ENCODE measurements at regions not wholly inside any gene's neighbourhood (a gene's known extent, or its start where the extent isn't known, plus 50 kb on each side); places are given as distances from the start of the nearest gene placed in this dataset.
"Not testable (repeated sequence)": the region's sequence is repeated elsewhere in the genome, so short reads cannot be mapped to it uniquely, and the experiment has no call there.

GRCh38 chr1:30101016-30101415 is 622.4 kb downstream of the MATN1 start:
- TF ChIP-seq POLR2A (IDR thresholded peaks at IDR 0.05; ENCODE audit: low read depth, low read length) (no peak), TAF1 (IDR thresholded peaks at IDR 0.05; ENCODE audit: borderline replicate concordance, low read depth, low read length) (no peak), POLR2AphosphoS5 (IDR thresholded peaks at IDR 0.05; ENCODE audit: low read depth, low read length) (no peak)
- DNase-seq (ENCODE audit: insufficient read length) (no peak), FAIRE-seq (no peak)

GRCh38 chr1:30100524-30100862 is 622.9 kb downstream of the MATN1 start:
- no peak for FAIRE-seq
- no peak for DNase-seq (ENCODE audit: insufficient read length)
- TF ChIP-seq POLR2AphosphoS5 (IDR thresholded peaks at IDR 0.05; ENCODE audit: low read depth, low read length) (no peak), POLR2A (IDR thresholded peaks at IDR 0.05; ENCODE audit: low read depth, low read length) (no peak), TAF1 (IDR thresholded peaks at IDR 0.05; ENCODE audit: borderline replicate concordance, low read depth, low read length) (no peak)

- no peak for TF ChIP-seq POLR2A (IDR thresholded peaks at IDR 0.05; ENCODE audit: low read depth, low read length)
- no peak for TF ChIP-seq TAF1 (IDR thresholded peaks at IDR 0.05; ENCODE audit: borderline replicate concordance, low read depth, low read length)
- no peak for TF ChIP-seq POLR2AphosphoS5 (IDR thresholded peaks at IDR 0.05; ENCODE audit: low read depth, low read length)
- DNase-seq (ENCODE audit: insufficient read length) (no peak), FAIRE-seq (no peak)
Measured at GRCh38 chr1:30099587-30100523, 623.5 kb downstream of the MATN1 start.

GRCh38 chr1:30097851-30098250 is 625.5 kb downstream of the MATN1 start:
- not testable (repeated sequence) for FAIRE-seq; DNase-seq (ENCODE audit: insufficient read length)

- TF ChIP-seq POLR2A (IDR thresholded peaks at IDR 0.05; ENCODE audit: low read depth, low read length) (no peak), TAF1 (IDR thresholded peaks at IDR 0.05; ENCODE audit: borderline replicate concordance, low read depth, low read length) (no peak), POLR2AphosphoS5 (IDR thresholded peaks at IDR 0.05; ENCODE audit: low read depth, low read length) (no peak)
- FAIRE-seq: no peak
- DNase-seq (ENCODE audit: insufficient read length): no peak
Measured at GRCh38 chr1:30095451-30096025, 627.8 kb downstream of the MATN1 start.

- TF ChIP-seq TAF1 (IDR thresholded peaks at IDR 0.05; ENCODE audit: borderline replicate concordance, low read depth, low read length) (no peak), POLR2A (IDR thresholded peaks at IDR 0.05; ENCODE audit: low read depth, low read length) (no peak), POLR2AphosphoS5 (IDR thresholded peaks at IDR 0.05; ENCODE audit: low read depth, low read length) (no peak)
- FAIRE-seq: no peak
Measured at GRCh38 chr1:30095051-30095450, 628.3 kb downstream of the MATN1 start.

GRCh38 chr1:30092051-30092858 is 631.1 kb downstream of the MATN1 start:
- TF ChIP-seq POLR2AphosphoS5 (IDR thresholded peaks at IDR 0.05; ENCODE audit: low read depth, low read length) (no peak), TAF1 (IDR thresholded peaks at IDR 0.05; ENCODE audit: borderline replicate concordance, low read depth, low read length) (no peak), POLR2A (IDR thresholded peaks at IDR 0.05; ENCODE audit: low read depth, low read length) (no peak)
- no peak for FAIRE-seq
- no peak for DNase-seq (ENCODE audit: insufficient read length)

More at GRCh38 chr1:30095051-30095450, 628.3 kb downstream of the MATN1 start:
- no peak for DNase-seq (ENCODE audit: insufficient read length)

- TF ChIP-seq TAF1 (IDR thresholded peaks at IDR 0.05; ENCODE audit: borderline replicate concordance, low read depth, low read length): no peak
- no peak for TF ChIP-seq POLR2AphosphoS5 (IDR thresholded peaks at IDR 0.05; ENCODE audit: low read depth, low read length)
- TF ChIP-seq POLR2A (IDR thresholded peaks at IDR 0.05; ENCODE audit: low read depth, low read length): no peak
- no peak for FAIRE-seq
- no peak for DNase-seq (ENCODE audit: insufficient read length)
Measured at GRCh38 chr1:30090162-30090820, 633.1 kb downstream of the MATN1 start.

- TF ChIP-seq POLR2A (IDR thresholded peaks at IDR 0.05; ENCODE audit: low read depth, low read length): no peak
- no peak for TF ChIP-seq POLR2AphosphoS5 (IDR thresholded peaks at IDR 0.05; ENCODE audit: low read depth, low read length)
- no peak for FAIRE-seq
- DNase-seq (ENCODE audit: insufficient read length): no peak
Measured at GRCh38 chr1:30089024-30089430, 634.4 kb downstream of the MATN1 start.

- no peak for TF ChIP-seq POLR2A (IDR thresholded peaks at IDR 0.05; ENCODE audit: low read depth, low read length)
- no peak for TF ChIP-seq TAF1 (IDR thresholded peaks at IDR 0.05; ENCODE audit: borderline replicate concordance, low read depth, low read length)
- TF ChIP-seq POLR2AphosphoS5 (IDR thresholded peaks at IDR 0.05; ENCODE audit: low read depth, low read length): no peak
- no peak for DNase-seq (ENCODE audit: insufficient read length)
- FAIRE-seq: no peak
Measured at GRCh38 chr1:30088594-30088993, 634.8 kb downstream of the MATN1 start.

- DNase-seq (ENCODE audit: insufficient read length) (no peak), FAIRE-seq (no peak)
- no peak for TF ChIP-seq TAF1 (IDR thresholded peaks at IDR 0.05; ENCODE audit: borderline replicate concordance, low read depth, low read length)
- TF ChIP-seq POLR2A (IDR thresholded peaks at IDR 0.05; ENCODE audit: low read depth, low read length): no peak
- TF ChIP-seq POLR2AphosphoS5 (IDR thresholded peaks at IDR 0.05; ENCODE audit: low read depth, low read length): no peak
Measured at GRCh38 chr1:30087465-30087864, 635.9 kb downstream of the MATN1 start.
